ENCODE measurements at regions not wholly inside any gene's neighbourhood (a gene's known extent, or its start where the extent isn't known, plus 50 kb on each side); places are given as distances from the start of the nearest gene placed in this dataset.
A peak's percentile ranks its signal among the peaks of the same experiment; 100 is the strongest.

- no peak for DNase-seq
These were observed 1372.9 kb upstream of the PIK3C3 start for GRCh38 chr18:40582105-40582504.

GRCh38 chr18:40577981-40578365 lies 1377.1 kb upstream of the PIK3C3 start:
- DNase-seq = no peak

GRCh38 chr18:40577239-40577980 lies 1377.6 kb upstream of the PIK3C3 start:
- no peak for DNase-seq

GRCh38 chr18:40576507-40577115 lies 1378.4 kb upstream of the PIK3C3 start:
- DNase-seq = no peak

DNA sequence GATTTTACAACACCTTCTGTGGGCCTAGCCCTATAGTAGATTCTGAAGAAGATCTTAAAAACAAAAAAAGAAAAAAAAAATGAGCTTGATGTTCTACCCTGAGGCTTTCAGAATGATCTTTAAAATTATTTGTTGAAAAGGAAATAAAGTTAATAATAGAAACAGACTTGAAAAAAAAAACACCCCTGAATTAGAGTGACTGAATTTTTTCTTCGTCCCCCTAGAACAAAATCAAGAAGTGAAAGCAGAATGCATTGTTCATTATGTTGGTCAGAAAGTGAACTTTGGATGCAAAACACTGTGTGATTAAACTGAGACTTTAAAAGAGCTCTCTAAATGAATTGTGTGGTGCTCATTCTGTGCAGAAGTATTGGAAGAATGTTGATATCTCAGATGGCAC lies 1384.4 kb upstream of the PIK3C3 start:
- DNase-seq = no peak

- DNase-seq = no peak
These were observed 1385.4 kb upstream of the PIK3C3 start for GRCh38 chr18:40569605-40570004.

DNA sequence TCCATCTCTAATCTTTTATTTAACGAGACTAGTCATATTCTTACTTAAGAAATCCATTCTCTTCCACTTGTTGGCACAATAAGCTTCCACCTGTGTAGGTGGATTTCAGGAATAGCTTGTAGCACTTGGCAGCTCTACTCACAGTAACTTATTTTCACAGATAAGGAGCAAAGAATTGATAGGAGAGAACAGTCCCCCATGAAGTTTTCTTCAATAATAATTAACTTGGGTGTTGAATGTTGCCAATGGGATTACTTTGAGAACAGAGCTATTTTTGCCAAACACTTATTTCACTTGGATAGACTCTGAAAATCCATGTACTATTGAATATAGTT lies 1388.6 kb upstream of the PIK3C3 start:
- no peak for DNase-seq

DNA sequence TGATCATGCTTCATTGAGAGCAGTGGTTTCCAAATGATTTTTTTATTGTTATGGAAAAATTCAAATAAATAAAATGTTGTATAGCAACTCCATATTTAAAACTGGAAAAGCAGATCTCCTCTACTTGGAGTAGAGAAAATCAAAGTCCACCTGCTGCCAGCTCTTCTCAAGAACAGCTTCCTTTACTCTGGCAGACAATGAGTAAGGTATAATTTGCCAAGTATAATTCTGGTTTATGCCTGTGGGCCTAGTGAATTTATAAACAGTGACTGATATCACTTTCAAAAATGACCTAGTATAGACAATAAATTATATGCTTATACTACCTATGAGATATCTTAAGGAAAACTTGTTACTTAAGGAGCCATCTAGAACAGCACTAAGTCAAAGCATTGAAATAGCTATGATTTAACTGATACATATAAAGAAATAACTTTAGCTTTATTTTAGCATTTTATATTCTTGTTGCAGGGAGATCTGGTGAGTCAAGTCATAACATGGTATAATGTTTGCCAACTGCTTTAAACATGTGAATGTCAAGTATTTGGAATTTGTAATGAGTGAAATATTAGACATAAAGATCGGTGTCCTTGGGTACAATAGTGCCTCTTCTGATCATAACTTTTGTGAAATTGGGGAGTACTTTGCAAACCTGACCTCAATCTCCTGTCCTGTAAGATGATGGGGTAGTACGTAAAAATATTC lies 1389.1 kb upstream of the PIK3C3 start:
- DNase-seq = no peak

GRCh38 chr18:40559556-40559955 lies 1395.5 kb upstream of the PIK3C3 start:
- DNase-seq = no peak

DNA sequence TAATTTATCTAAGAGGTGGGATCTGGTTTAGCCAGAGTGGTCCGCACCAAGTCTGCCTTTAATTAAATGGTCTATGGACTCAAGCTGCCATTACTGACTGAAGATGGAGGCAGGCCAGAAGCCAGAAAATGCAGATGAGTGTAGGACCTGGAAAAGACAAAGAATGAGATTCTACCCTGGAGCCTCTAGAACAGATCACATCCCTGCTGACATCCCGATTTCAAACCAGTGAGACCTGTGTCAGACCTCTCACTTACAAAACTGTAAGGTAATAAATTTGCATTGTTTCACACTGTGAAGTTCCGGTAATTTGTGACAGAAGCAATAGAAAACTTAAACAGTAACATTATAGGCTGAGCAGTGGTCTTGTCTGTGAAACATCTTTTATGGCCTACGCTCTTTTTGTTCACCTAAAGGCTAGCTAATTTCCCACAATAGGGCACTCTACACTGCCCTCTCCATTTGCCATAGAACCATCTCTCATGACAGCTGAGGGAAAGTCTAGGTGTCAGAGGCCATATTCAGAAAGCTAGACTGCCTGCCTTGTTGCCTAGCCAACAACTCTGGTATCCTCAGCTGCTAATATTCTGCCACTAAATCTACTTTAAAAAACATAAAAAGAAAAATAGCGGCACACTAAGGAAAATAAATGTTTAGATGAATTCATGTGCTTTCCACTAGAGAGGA lies 1396.2 kb upstream of the PIK3C3 start:
- DNase-seq = no peak

- no peak for DNase-seq
These were observed 1399.1 kb upstream of the PIK3C3 start for GRCh38 chr18:40555914-40556313.

GRCh38 chr18:40553029-40553428 lies 1402.0 kb upstream of the PIK3C3 start:
- DNase-seq = no peak

- DNase-seq = no peak
These were observed 1408.2 kb upstream of the PIK3C3 start for GRCh38 chr18:40546875-40547274.

GRCh38 chr18:40534723-40535122 lies 1420.3 kb upstream of the PIK3C3 start:
- DNase-seq = no peak

GRCh38 chr18:40532046-40532445 lies 1423.0 kb upstream of the PIK3C3 start:
- no peak for DNase-seq

DNA sequence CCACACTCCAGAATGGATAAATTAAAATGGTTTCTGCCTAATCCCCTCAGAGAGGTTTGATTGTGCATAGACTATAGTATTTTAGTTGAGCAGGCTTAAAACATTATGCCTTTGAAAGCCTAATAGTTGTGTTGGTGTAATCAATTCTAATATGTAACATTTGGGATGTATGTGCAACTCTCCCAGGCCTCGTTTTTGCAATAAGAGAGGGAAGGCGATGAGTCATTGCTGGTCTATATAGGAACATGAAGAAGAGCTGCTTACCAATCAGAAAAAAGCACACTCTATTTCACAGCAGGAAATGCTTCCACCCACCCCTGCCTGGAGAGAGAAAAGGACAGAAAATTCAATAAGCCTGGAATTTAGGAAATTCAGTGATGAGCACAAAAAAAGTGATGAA lies 1424.0 kb upstream of the PIK3C3 start:
- DNase-seq = peak in 1 of 2 donors; percentile 2

DNA sequence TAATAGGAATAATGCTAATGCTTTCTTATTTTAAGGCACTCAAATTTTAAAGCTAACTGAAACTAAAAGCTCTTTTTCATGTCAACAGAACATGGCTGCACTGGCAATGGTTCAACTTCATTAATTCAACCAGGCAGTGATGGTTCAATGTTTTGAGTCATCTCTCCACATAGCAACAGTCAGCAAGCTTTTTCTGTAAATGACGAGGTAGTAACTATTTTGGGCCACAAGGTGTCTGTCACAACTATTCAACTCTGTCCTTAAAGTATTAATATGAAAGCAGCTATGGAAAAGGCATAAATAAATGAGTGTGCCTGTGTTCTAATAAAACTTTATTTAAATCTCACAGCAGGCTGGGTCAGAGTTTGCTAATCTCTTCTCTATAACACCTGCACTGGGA lies 1425.6 kb upstream of the PIK3C3 start:
- no peak for DNase-seq

DNA sequence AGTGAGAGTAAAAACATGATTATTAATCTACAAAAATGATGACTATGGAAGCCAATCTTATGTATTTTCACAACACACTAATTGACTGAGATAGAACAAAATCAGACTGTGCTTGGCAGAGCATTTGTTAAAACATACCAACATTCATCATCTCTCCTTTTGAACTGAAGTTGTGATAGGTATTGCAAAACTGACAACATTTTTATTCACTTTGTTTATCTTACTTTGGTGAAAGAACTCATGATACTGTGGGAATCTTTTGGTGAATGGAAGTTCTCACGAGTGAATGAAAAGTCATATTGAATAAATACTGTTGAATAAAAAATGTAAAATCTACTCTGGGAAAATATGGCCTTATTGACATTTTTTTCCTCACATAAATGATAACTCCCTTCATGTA lies 1430.2 kb upstream of the PIK3C3 start:
- no peak for DNase-seq

DNA sequence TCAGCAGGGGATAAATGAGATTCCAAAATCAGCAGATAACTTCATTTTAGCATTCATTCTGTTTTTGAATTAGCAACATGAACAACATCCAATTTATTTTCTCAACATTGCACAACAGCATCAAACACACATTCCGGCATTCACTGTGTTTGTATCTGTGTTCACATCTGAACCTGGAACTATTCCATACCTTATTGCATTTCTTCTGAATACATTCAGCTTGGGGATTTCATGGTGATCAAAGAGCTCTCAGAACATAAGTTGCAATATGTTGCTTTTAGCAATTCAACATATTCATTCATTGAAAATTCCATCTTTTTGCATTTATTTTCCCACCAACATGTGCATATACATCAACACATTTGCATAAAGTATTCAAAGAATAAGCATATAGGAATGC lies 1431.7 kb upstream of the PIK3C3 start:
- DNase-seq = no peak

DNA sequence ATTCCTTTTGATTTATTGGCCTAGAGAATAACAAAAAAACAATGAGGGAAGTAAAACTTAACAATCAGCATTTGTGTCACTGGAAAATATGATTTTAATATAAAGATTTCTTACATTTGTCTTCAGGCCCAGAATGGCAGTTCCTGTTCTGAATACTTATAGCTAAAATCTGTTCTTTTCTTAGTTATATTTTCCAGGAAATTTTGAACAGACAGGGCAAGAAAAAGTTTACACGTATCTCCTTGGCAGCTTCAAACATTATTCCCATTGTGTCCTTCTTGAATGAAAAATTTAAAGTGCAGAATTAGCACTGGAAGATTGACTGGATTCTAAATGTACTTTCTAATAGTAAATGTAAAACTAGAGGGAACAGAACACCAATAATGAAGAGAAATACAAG lies 1454.0 kb upstream of the PIK3C3 start:
- no peak for DNase-seq

- DNase-seq = no peak
These were observed 1460.4 kb upstream of the PIK3C3 start for GRCh38 chr18:40494603-40495002.

GRCh38 chr18:40493316-40493715 lies 1461.7 kb upstream of the PIK3C3 start:
- DNase-seq = no peak

DNA sequence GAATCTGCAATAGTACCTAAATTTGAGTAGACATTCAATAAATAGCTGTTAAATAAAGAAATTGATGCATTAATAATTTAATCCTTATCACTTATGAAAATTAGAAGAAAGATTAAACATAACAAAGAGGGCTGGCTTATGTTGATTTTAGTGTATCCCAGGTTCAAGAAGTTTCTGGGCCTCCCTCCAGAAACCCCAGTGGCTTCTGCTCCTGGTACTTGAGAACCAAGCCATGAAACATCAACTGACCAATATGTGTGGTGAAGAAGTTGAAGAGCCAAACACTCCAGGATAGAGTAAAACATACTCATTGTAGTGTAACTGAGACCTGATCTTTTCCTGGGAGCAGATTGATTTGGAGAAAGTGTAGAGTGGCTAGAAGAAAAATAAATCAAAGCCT lies 1465.7 kb upstream of the PIK3C3 start:
- DNase-seq = no peak

GRCh38 chr18:40485318-40485717 lies 1469.7 kb upstream of the PIK3C3 start:
- DNase-seq = no peak

Measured in inflammatory macrophage treated with lipopolysaccharide for 1 hour (primary cell).